Mucosa of descending colon (tissue), 3 donors: ENCODE measurements at regions not wholly inside any gene's neighbourhood (a gene's known extent, or its start where the extent isn't known, plus 50 kb on each side); places are given as distances from the start of the nearest gene placed in this dataset.

Experiments
- ATAC-seq: fragments of 200-7000 bp; cut with Tn5 transposase; one replicate; pipeline ENCODE4 v1.9.1; 2020; ENCODE audit warnings: mild to moderate bottlenecking, moderate library complexity
- DNase-seq, 3 donors: peaks; one replicate each; pipeline ENCODE4 v3.0.0-alpha.2; 2020
- H3K36me3 ChIP-seq: fragments of 200-600 bp; one replicate; pipeline ENCODE4 v1.8.0; 2021; ENCODE audit warnings: low read depth, mild to moderate bottlenecking
- H3K4me1 ChIP-seq: fragments of 200-600 bp; one replicate; pipeline ENCODE4 v1.8.0; 2021; ENCODE audit warnings: low read depth, mild to moderate bottlenecking
- H3K4me3 ChIP-seq: fragments of 200-600 bp; one replicate; pipeline ENCODE4 v1.8.0; 2021; ENCODE audit warnings: mild to moderate bottlenecking
- H3K9me3 ChIP-seq: fragments of 200-600 bp; one replicate; pipeline ENCODE4 v1.8.0; 2021; ENCODE audit warnings: mild to moderate bottlenecking
- CTCF ChIP-seq: fragments of 200-600 bp; IDR thresholded peaks from one replicate; pipeline ENCODE4 v1.8.0; 2022; ENCODE audit warnings: antibody characterized with exemption, mild to moderate bottlenecking
- intact Hi-C, 2 donors: fragments of 100-400 bp; cut with DNase I in 1 of 2; cut with micrococcal nuclease in 1 of 2; formaldehyde crosslinking; loops; one replicate each; pipeline versions ENCODE4 v1.11.0 to v1.11.1; 2022; cut with DNase I, micrococcal nuclease
- donor health status: DM: no; HTN: no; CAD: no; lungs with moderate emphysema.
- donor health status: DM: no; HTN: no; CAD: no.
- donor health status: DM: no; HTN: yes; CAD: no.

DNA sequence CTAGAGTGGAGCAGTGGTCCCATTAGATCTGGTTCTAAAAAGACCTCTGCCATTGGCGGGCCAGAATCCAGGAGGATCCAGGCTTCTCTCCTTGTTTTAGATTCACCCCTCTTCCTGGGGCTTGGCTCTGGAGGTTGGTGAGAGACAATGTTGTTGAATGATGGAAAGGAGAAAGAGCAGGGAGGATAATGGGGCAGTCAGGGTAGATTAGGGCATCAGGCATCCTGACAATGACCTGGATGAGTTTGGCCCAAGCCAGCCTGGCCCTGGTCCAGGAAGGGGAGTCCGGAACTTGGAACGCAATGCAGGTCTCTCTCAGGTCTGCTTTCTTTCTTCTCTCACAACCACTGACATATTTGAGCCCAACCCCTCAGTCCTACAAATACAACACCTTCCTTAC is 260.1 kb upstream of the RASGRP1 start:
- no peak for TF ChIP-seq CTCF
- no peaks in the 10 kb centered on the region for H3K4me1 ChIP-seq
- ATAC-seq (no peak), DNase-seq (no peak)
- no peak overlapping the region for H3K4me3 ChIP-seq
- no peaks in the 10 kb centered on the region for H3K9me3 ChIP-seq
- H3K36me3 ChIP-seq: no peaks in the 10 kb centered on the region
- intact Hi-C loops: no loop called here

GRCh38 chr15:38826880-38827279 is 262.3 kb upstream of the RASGRP1 start:
- no peaks in the 10 kb centered on the region for H3K9me3 ChIP-seq
- DNase-seq (no peak), ATAC-seq (no peak)
- intact Hi-C loops: no loop called here
- no peaks in the 10 kb centered on the region for H3K4me1 ChIP-seq
- no peak overlapping the region for H3K4me3 ChIP-seq
- no peak for TF ChIP-seq CTCF
- no peaks in the 10 kb centered on the region for H3K36me3 ChIP-seq

DNA sequence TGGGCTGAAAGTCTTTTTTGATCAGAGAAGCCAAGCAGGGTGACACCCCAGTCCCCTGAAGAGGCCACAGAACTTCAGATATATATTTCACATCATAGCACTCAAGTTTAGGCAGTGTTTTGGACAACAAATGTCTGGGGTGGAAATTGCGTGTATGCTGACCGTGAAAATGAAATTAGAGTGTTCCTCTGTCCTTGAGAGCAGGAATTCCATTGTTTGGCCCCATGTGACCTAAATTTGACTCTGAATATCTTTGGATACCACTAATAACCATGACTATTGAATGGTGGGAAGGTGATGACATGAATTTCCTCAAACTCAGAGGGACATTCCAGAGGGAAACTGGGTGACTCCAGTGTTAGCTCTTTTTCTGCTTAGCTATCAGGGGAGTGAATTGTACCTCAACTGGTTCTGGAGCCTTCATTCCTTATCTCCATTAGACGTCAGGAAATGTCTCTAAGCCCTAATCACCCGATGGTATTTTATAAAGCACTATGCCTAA is 263.5 kb upstream of the RASGRP1 start:
- H3K9me3 ChIP-seq: peaks cover 2% of the 10 kb centered on the region
- H3K4me1 ChIP-seq: no peaks in the 10 kb centered on the region
- ATAC-seq (no peak), DNase-seq (no peak)
- no peaks in the 10 kb centered on the region for H3K36me3 ChIP-seq
- no peak for TF ChIP-seq CTCF
- H3K4me3 ChIP-seq: no peak overlapping the region
- intact Hi-C loops: no loop called here

DNA sequence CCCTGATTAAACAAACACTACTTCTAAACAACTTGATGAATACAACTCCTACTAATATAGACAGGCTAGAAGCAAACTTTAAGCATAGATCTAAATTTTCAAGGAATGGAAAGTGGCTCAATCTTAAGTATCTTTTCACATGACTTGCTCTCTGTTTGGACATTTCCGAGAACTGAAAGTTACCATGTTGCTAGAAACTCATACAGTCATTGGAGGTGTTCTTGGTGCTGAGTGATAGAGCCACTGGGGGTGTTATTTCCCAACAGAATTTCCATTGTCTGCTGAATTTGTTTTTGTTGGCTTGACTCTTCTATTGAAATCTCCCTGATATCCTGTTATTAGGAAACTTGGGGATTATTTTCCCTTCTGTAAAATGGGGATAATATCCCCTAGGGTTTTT is 264.5 kb upstream of the RASGRP1 start:
- peaks cover 2% of the 10 kb centered on the region for H3K9me3 ChIP-seq
- DNase-seq (no peak), ATAC-seq (no peak)
- intact Hi-C loops: no loop called here
- H3K4me3 ChIP-seq: no peak overlapping the region
- TF ChIP-seq CTCF: no peak
- no peaks in the 10 kb centered on the region for H3K36me3 ChIP-seq
- no peaks in the 10 kb centered on the region for H3K4me1 ChIP-seq

- Histone ChIP-seq H3K9me3 (no peaks in the 10 kb centered on the region), H3K4me3 (no peak overlapping the region), H3K36me3 (no peaks in the 10 kb centered on the region), H3K4me1 (no peaks in the 10 kb centered on the region)
- intact Hi-C loops: no loop called here
- ATAC-seq (no peak), DNase-seq (no peak)
- TF ChIP-seq CTCF: no peak
These were observed 277.6 kb upstream of the RASGRP1 start for GRCh38 chr15:38842226-38842625.

DNA sequence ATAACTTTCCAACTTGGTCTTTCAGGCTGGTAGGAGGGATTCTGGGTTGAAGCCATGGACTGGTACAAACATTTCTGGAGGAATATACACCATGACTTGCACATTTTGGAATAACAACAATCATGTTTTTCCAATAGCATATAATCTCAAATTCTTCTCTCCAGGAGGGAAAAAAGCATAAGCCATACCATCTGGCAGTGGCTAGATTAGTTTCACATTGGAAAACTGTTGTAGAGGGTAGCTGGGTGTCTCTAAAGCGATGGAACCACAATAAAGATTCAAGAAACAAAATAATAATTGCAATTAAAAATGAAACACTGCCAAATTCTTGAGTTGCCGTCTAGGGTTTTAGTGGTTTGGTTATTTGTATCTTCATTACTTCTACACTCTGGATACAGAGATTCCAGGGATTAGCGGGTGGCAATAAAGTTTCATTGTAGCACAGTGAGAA is 278.5 kb upstream of the RASGRP1 start:
- DNase-seq: no peak
- Histone ChIP-seq H3K36me3 (no peaks in the 10 kb centered on the region), H3K4me1 (no peaks in the 10 kb centered on the region), H3K4me3 (no peak overlapping the region), H3K9me3 (no peaks in the 10 kb centered on the region)
- no peak for TF ChIP-seq CTCF
- ATAC-seq: no peak
- intact Hi-C loops: no loop called here
